ENCODE measurements at regions not wholly inside any gene's neighbourhood (a gene's known extent, or its start where the extent isn't known, plus 50 kb on each side); places are given as distances from the start of the nearest gene placed in this dataset.

DNA sequence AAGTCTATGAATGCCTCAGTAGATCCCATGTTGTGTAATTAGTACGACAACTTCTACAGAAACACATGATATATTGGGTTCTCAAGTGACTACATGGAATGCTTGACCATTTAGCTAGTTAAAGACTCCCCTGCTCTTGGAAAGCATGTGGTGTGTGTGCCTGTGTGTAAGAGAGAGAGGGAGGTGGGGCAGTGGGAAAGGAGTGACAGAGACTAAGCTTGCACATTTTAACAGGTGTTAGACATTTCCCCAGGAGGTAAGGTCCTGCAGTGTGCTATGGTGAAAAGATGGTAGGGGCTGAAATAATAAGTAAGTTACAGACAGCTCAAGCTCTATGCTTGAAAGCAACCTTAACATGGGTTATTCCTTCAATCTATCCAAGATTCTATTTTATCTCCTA lies 241.7 kb upstream of the GHITM start:
- FAIRE-seq (no peak), DNase-seq (ENCODE audit: low read depth, low spot score) (no peak)
- ChIA-PET POLR2A (no interaction called here), CTCF (interaction anchor here (1.4 kb wide), 1 partner anchor 26 kb away, joined by 3 read pairs; no protein-coding TSS in a partner anchor)
- no peak overlapping the region for H2AFZ ChIP-seq (ENCODE audit: low read depth, low read length)
- no peak overlapping the region for H3K9ac ChIP-seq (replicated peaks; ENCODE audit: extremely low read depth, insufficient read depth, low read length)
- no peaks in the 10 kb centered on the region for H3K9me1 ChIP-seq (replicated peaks; ENCODE audit: control insufficient read depth, extremely low read depth, insufficient read depth, low read length)
- no peak overlapping the region for H3K27ac ChIP-seq (ENCODE audit: insufficient read depth, low read depth, low read length)
- no peaks in the 10 kb centered on the region for H3K9me3 ChIP-seq (replicated peaks; ENCODE audit: control insufficient read depth, insufficient read depth, low read length)
- no peaks in the 10 kb centered on the region for H3K79me2 ChIP-seq (ENCODE audit: control insufficient read depth, insufficient read depth, low read length)
- no TSS peak for BruUV-seq (replicated peaks)
- no peak overlapping the region for H3K4me3 ChIP-seq (replicated peaks in 1 of 3; ENCODE audit: insufficient read depth in 1 of 3, low read depth in 1 of 3, low read length in 3 of 3)
- dilution Hi-C loops (cut with MboI; ENCODE audit: extremely low pct_ligation_motif_present, low sequenced_read_pairs): no loop called here
- intact Hi-C loops (cut with micrococcal nuclease): no loop called here
- H3K36me3 ChIP-seq (ENCODE audit: control insufficient read depth in 2 of 2, extremely low read depth in 1 of 2, insufficient read depth in 2 of 2, low read length in 2 of 2): no peaks in the 10 kb centered on the region
- no peak overlapping the region for H3K4me2 ChIP-seq (ENCODE audit: insufficient read depth, low read length)
- no peaks in the 10 kb centered on the region for H3K4me1 ChIP-seq (ENCODE audit: control insufficient read depth, extremely low read depth, insufficient read depth, low read length)
- no peak for TF ChIP-seq GATA2 (IDR thresholded peaks at IDR 0.05; ENCODE audit: insufficient read depth, insufficient read length, low read depth, low read length)
- TF ChIP-seq, protein P1, sequence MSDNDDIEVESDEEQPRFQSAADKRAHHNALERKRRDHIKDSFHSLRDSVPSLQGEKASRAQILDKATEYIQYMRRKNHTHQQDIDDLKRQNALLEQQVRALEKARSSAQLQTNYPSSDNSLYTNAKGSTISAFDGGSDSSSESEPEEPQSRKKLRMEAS (IDR thresholded peaks at IDR 0.05; ENCODE audit: insufficient read depth, insufficient read length): no peak
- TF ChIP-seq POLR2AphosphoS5 (IDR thresholded peaks at IDR 0.05; ENCODE audit: insufficient read depth, low read depth, low read length): no peak
- TF ChIP-seq JUN (IDR thresholded peaks at IDR 0.05; ENCODE audit: borderline replicate concordance, insufficient read depth, insufficient read length, low read depth): no peak
- TF ChIP-seq MYC (IDR thresholded peaks at IDR 0.05; ENCODE audit: low read depth, low read length): no peak
- no peak for TF ChIP-seq EZH2 (IDR thresholded peaks at IDR 0.05; ENCODE audit: borderline replicate concordance, low read depth, low read length, severe bottlenecking)
- TF ChIP-seq, protein P2, sequence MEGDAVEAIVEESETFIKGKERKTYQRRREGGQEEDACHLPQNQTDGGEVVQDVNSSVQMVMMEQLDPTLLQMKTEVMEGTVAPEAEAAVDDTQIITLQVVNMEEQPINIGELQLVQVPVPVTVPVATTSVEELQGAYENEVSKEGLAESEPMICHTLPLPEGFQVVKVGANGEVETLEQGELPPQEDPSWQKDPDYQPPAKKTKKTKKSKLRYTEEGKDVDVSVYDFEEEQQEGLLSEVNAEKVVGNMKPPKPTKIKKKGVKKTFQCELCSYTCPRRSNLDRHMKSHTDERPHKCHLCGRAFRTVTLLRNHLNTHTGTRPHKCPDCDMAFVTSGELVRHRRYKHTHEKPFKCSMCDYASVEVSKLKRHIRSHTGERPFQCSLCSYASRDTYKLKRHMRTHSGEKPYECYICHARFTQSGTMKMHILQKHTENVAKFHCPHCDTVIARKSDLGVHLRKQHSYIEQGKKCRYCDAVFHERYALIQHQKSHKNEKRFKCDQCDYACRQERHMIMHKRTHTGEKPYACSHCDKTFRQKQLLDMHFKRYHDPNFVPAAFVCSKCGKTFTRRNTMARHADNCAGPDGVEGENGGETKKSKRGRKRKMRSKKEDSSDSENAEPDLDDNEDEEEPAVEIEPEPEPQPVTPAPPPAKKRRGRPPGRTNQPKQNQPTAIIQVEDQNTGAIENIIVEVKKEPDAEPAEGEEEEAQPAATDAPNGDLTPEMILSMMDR (IDR thresholded peaks at IDR 0.05; ENCODE audit: extremely low read depth in 1 of 2, insufficient read depth in 1 of 2, low read depth in 1 of 2, low read length in 2 of 2): no peak
- TF ChIP-seq POLR2A (IDR thresholded peaks at IDR 0.05; ENCODE audit: low read depth, low read length): no peak
- TF ChIP-seq FOS (IDR thresholded peaks at IDR 0.05; ENCODE audit: borderline replicate concordance, insufficient read depth, low read length): no peak
- H3K27me3 ChIP-seq (ENCODE audit: control insufficient read depth in 2 of 2, insufficient read depth in 2 of 2, low read length in 2 of 2): no peaks in the 10 kb centered on the region
- no peaks in the 10 kb centered on the region for H4K20me1 ChIP-seq (replicated peaks; ENCODE audit: control insufficient read depth, extremely low read depth, insufficient read depth, low read length)

Measured in endothelial cell of umbilical vein (primary cell).